Naive B cell (primary cell): ENCODE measurements at regions not wholly inside any gene's neighbourhood (a gene's known extent, or its start where the extent isn't known, plus 50 kb on each side); places are given as distances from the start of the nearest gene placed in this dataset.

Source experiments
- ATAC-seq, 2 donors: fragments of 150-1000 bp; cut with Tn5 transposase; 2 replicates each; pipeline ENCODE4 v1.10.0; 2021; ENCODE audit warnings: low read depth in 2 of 2, mild to moderate bottlenecking in 2 of 2, moderate library complexity in 2 of 2
- DNase-seq: peaks from one replicate; pipeline ENCODE4 v3.0.0; 2022
- H3K27ac Mint-ChIP-seq, 6 donors: one replicate each; pipeline ENCODE4 v1.8.0; 2020 to 2022; ENCODE audit warnings: mild to moderate bottlenecking in 6 of 6, mixed read lengths in 6 of 6, moderate library complexity in 5 of 6, inconsistent platforms in 2 of 6
- H3K27me3 Mint-ChIP-seq, 3 donors: one replicate each; pipeline ENCODE4 v1.8.0; 2021 to 2022; ENCODE audit warnings: mixed read lengths in 3 of 3, mild to moderate bottlenecking in 1 of 3
- H3K36me3 Mint-ChIP-seq, 2 donors: one replicate each; pipeline ENCODE4 v1.8.0; 2020 to 2022; ENCODE audit warnings: mixed read lengths in 2 of 2, inconsistent platforms in 1 of 2, mild to moderate bottlenecking in 1 of 2
- H3K4me1 Mint-ChIP-seq, 3 donors: one replicate each; pipeline ENCODE4 v1.8.0; 2020 to 2022; ENCODE audit warnings: mixed read lengths in 3 of 3, inconsistent platforms in 1 of 3, mild to moderate bottlenecking in 1 of 3, moderate library complexity in 1 of 3
- H3K4me3 Mint-ChIP-seq, 8 donors: one replicate each; pipeline ENCODE4 v1.8.0; 2020 to 2022; ENCODE audit warnings: mild to moderate bottlenecking in 8 of 8, mixed read lengths in 8 of 8, moderate library complexity in 8 of 8, inconsistent platforms in 2 of 8
- H3K9me3 Mint-ChIP-seq, 7 donors: one replicate each; pipeline ENCODE4 v1.8.0; 2020 to 2022; ENCODE audit warnings: mixed read lengths in 7 of 7, mild to moderate bottlenecking in 5 of 7, inconsistent platforms in 2 of 7, moderate library complexity in 1 of 7

- ATAC-seq (no peak), DNase-seq (no peak)
- no peak overlapping the region for H3K27ac Mint-ChIP-seq
- H3K4me3 Mint-ChIP-seq: no peak overlapping the region
- no peaks in the 10 kb centered on the region for H3K4me1 Mint-ChIP-seq
- peaks cover 3 to 18% (median 14%) of the 10 kb centered on the region in 3 donors for H3K27me3 Mint-ChIP-seq
- H3K36me3 Mint-ChIP-seq: no peaks in the 10 kb centered on the region
- H3K9me3 Mint-ChIP-seq: no peaks in the 10 kb centered on the region
These were observed 149.4 kb downstream of the ELAVL4 start for GRCh38 chr1:50257940-50258685.

DNA sequence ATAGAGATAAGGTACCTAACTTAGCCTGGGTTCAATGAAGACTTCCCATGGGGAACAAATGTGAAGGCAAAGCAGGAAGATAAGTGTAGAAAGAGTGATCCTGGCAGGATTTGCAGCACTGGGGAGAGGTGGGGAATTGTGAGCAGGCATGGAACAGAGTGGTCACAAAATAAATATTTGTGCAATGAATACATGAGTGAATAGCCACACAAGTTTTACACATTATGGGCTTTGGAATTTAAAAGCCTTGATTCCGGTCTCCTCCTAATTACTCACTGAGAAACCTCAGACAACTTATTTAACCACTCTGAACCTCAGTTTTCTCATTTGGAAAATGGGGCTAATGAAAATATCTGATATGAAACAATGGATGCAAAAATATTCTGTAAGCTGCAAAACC, 148.3 kb downstream of the ELAVL4 start:
- no peak for ATAC-seq
- H3K27me3 Mint-ChIP-seq: peaks cover 5 to 18% (median 14%) of the 10 kb centered on the region in 3 donors
- no peak for DNase-seq
- H3K4me1 Mint-ChIP-seq: peaks cover 3 to 6% (median 4%) of the 10 kb centered on the region in 3 donors
- no peak overlapping the region for H3K4me3 Mint-ChIP-seq
- no peaks in the 10 kb centered on the region for H3K9me3 Mint-ChIP-seq
- no peak overlapping the region for H3K27ac Mint-ChIP-seq
- no peaks in the 10 kb centered on the region for H3K36me3 Mint-ChIP-seq
